ENCODE measurements at regions not wholly inside any gene's neighbourhood (a gene's known extent, or its start where the extent isn't known, plus 50 kb on each side); places are given as distances from the start of the nearest gene placed in this dataset.

GRCh38 chr6:128676456-128676855, 156.1 kb upstream of the PTPRK start:
- DNase-seq (ENCODE audit: low read depth in 4 of 4, low spot score in 3 of 4), result no peak

- DNase-seq (ENCODE audit: low read depth in 4 of 4, low spot score in 3 of 4), result no peak
These were observed 151.6 kb upstream of the PTPRK start for GRCh38 chr6:128672023-128672422.

- no peak for DNase-seq (ENCODE audit: low read depth in 4 of 4, low spot score in 3 of 4)
These were observed 147.0 kb upstream of the PTPRK start for GRCh38 chr6:128667339-128667858.

GRCh38 chr6:128666405-128666804, 146.0 kb upstream of the PTPRK start:
- DNase-seq (ENCODE audit: low read depth in 4 of 4, low spot score in 3 of 4), result no peak

- DNase-seq (ENCODE audit: low read depth in 4 of 4, low spot score in 3 of 4), result no peak
These were observed 142.8 kb upstream of the PTPRK start for GRCh38 chr6:128663238-128663637.

GRCh38 chr6:128659878-128660622, 139.7 kb upstream of the PTPRK start:
- no peak for DNase-seq (ENCODE audit: low read depth in 4 of 4, low spot score in 3 of 4)

GRCh38 chr6:128659276-128659675, 138.9 kb upstream of the PTPRK start:
- no peak for DNase-seq (ENCODE audit: low read depth in 4 of 4, low spot score in 3 of 4)

GRCh38 chr6:128657181-128657580, 136.8 kb upstream of the PTPRK start:
- DNase-seq (ENCODE audit: low read depth in 4 of 4, low spot score in 3 of 4), result no peak

GRCh38 chr6:128655978-128656498, 135.6 kb upstream of the PTPRK start:
- DNase-seq (ENCODE audit: low read depth in 4 of 4, low spot score in 3 of 4), result no peak

- DNase-seq (ENCODE audit: low read depth in 4 of 4, low spot score in 3 of 4), result no peak
These were observed 127.7 kb upstream of the PTPRK start for GRCh38 chr6:128648022-128648598.

GRCh38 chr6:128642132-128642531, 121.7 kb upstream of the PTPRK start:
- DNase-seq (ENCODE audit: low read depth in 4 of 4, low spot score in 3 of 4), result no peak

GRCh38 chr6:128641703-128642102, 121.3 kb upstream of the PTPRK start:
- DNase-seq (ENCODE audit: low read depth in 4 of 4, low spot score in 3 of 4), result no peak

- no peak for DNase-seq (ENCODE audit: low read depth in 4 of 4, low spot score in 3 of 4)
These were observed 118.4 kb upstream of the PTPRK start for GRCh38 chr6:128638817-128639216.

GRCh38 chr6:128635219-128635618, 114.8 kb upstream of the PTPRK start:
- DNase-seq (ENCODE audit: low read depth in 4 of 4, low spot score in 3 of 4), result no peak

GRCh38 chr6:128632131-128632530, 111.7 kb upstream of the PTPRK start:
- no peak for DNase-seq (ENCODE audit: low read depth in 4 of 4, low spot score in 3 of 4)

- DNase-seq (ENCODE audit: low read depth in 4 of 4, low spot score in 3 of 4), result no peak
These were observed 110.6 kb upstream of the PTPRK start for GRCh38 chr6:128631031-128631430.

GRCh38 chr6:128630213-128630612, 109.8 kb upstream of the PTPRK start:
- DNase-seq (ENCODE audit: low read depth in 4 of 4, low spot score in 3 of 4), result no peak

GRCh38 chr6:128617285-128617684, 96.9 kb upstream of the PTPRK start:
- no peak for DNase-seq (ENCODE audit: low read depth in 4 of 4, low spot score in 3 of 4)

GRCh38 chr6:128616342-128616741, 95.9 kb upstream of the PTPRK start:
- no peak for DNase-seq (ENCODE audit: low read depth in 4 of 4, low spot score in 3 of 4)

- no peak for DNase-seq (ENCODE audit: low read depth in 4 of 4, low spot score in 3 of 4)
These were observed 86.2 kb upstream of the PTPRK start for GRCh38 chr6:128606611-128607010.

GRCh38 chr6:128605961-128606360, 85.6 kb upstream of the PTPRK start:
- DNase-seq (ENCODE audit: low read depth in 4 of 4, low spot score in 3 of 4), result no peak

GRCh38 chr6:128601060-128601459, 80.7 kb upstream of the PTPRK start:
- DNase-seq (ENCODE audit: low read depth in 4 of 4, low spot score in 3 of 4), result no peak

All from left renal pelvis (tissue), 4 donors.